ENCODE measurements at regions not wholly inside any gene's neighbourhood (a gene's known extent, or its start where the extent isn't known, plus 50 kb on each side); places are given as distances from the start of the nearest gene placed in this dataset.

GRCh38 chr1:165137551-165138316 is 218.8 kb downstream of the LMX1A start:
- WGBS, 2 donors: 45 to 50% methylated on average over 5 of the region's 5 CpGs
- ATAC-seq: peak in 1 of 4 donors; percentile 35
- TF ChIP-seq, protein P1, sequence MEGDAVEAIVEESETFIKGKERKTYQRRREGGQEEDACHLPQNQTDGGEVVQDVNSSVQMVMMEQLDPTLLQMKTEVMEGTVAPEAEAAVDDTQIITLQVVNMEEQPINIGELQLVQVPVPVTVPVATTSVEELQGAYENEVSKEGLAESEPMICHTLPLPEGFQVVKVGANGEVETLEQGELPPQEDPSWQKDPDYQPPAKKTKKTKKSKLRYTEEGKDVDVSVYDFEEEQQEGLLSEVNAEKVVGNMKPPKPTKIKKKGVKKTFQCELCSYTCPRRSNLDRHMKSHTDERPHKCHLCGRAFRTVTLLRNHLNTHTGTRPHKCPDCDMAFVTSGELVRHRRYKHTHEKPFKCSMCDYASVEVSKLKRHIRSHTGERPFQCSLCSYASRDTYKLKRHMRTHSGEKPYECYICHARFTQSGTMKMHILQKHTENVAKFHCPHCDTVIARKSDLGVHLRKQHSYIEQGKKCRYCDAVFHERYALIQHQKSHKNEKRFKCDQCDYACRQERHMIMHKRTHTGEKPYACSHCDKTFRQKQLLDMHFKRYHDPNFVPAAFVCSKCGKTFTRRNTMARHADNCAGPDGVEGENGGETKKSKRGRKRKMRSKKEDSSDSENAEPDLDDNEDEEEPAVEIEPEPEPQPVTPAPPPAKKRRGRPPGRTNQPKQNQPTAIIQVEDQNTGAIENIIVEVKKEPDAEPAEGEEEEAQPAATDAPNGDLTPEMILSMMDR (IDR thresholded peaks at IDR 0.05): no peak
- intact Hi-C loops (cut with DNase I): no loop called here
- no peaks in the 10 kb centered on the region for H3K36me3 ChIP-seq
- H3K4me1 ChIP-seq: no peaks in the 10 kb centered on the region
- no peak for FAIRE-seq
- H3K27ac ChIP-seq: no peak overlapping the region
- no peak overlapping the region for H3K4me3 ChIP-seq
- DNase-seq: peak in 1 of 6 donors; percentile 6
- no peaks in the 10 kb centered on the region for H3K9me3 ChIP-seq
- peaks cover 0 to 4% (median 0%) of the 10 kb centered on the region in 4 donors for H3K27me3 ChIP-seq

DNA sequence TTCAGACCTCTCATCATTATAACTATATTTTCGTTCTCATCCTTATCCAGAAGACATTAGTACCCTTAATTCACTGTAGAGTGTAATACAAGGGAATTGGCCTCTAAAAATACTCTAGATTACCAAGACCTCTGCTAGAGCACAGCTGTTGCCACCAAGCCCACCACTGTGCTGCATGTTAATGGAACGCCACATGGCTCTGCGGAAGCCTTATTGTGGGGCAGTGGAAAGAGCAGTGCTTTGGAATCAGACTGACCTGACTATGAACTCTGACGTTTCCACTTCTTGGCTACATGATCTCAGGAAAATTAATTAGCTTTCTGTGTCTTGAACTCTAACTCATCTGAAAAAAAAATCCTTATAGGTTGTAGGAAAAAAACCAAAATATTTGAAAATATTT is 222.1 kb downstream of the LMX1A start:
- 68 to 70% methylated on average over 4 of the region's 4 CpGs for WGBS, 2 donors
- peaks cover 0 to 4% (median 0%) of the 10 kb centered on the region in 4 donors for H3K27me3 ChIP-seq
- intact Hi-C loops (cut with DNase I): no loop called here
- FAIRE-seq: no peak
- no peak overlapping the region for H3K4me3 ChIP-seq
- no peak overlapping the region for H3K27ac ChIP-seq
- H3K9me3 ChIP-seq: no peaks in the 10 kb centered on the region
- H3K36me3 ChIP-seq: no peaks in the 10 kb centered on the region
- no peaks in the 10 kb centered on the region for H3K4me1 ChIP-seq
- ATAC-seq: no peak
- TF ChIP-seq, protein P1 (IDR thresholded peaks at IDR 0.05): no peak
- DNase-seq: no peak

GRCh38 chr1:165129568-165130164 is 226.8 kb downstream of the LMX1A start:
- intact Hi-C loops (cut with DNase I): no loop called here
- FAIRE-seq: no peak
- 5 to 7% methylated on average over 6 of the region's 6 CpGs for WGBS, 2 donors
- Histone ChIP-seq H3K4me3 (no peak overlapping the region), H3K9me3 (no peaks in the 10 kb centered on the region), H3K27ac (no peak overlapping the region), H3K4me1 (no peaks in the 10 kb centered on the region), H3K27me3 (peaks cover 0 to 4% (median 0%) of the 10 kb centered on the region in 4 donors), H3K36me3 (no peaks in the 10 kb centered on the region)
- ATAC-seq: peak; percentile 60 to 84 (median 78)
- TF ChIP-seq, protein P1 (IDR thresholded peaks at IDR 0.05): peak; percentile 33 to 49 (median 35)
- DNase-seq: peak; percentile 36 to 82 (median 60)

- H3K27ac ChIP-seq: no peak overlapping the region
- DNase-seq (no peak), FAIRE-seq (no peak)
Measured at GRCh38 chr1:165124772-165125171, 231.7 kb downstream of the LMX1A start.

More at GRCh38 chr1:165124772-165125171, 231.7 kb downstream of the LMX1A start:
- peaks cover 0 to 4% (median 0%) of the 10 kb centered on the region in 4 donors for H3K27me3 ChIP-seq
- intact Hi-C loops (cut with DNase I): no loop called here
- TF ChIP-seq, protein P1 (IDR thresholded peaks at IDR 0.05): no peak
- H3K4me3 ChIP-seq: no peak overlapping the region
- H3K4me1 ChIP-seq: no peaks in the 10 kb centered on the region
- 46 to 59% methylated on average over 4 of the region's 4 CpGs for WGBS, 2 donors
- H3K9me3 ChIP-seq: no peaks in the 10 kb centered on the region
- no peak for ATAC-seq
- no peaks in the 10 kb centered on the region for H3K36me3 ChIP-seq

Data from pancreas (tissue), 10 donors.